Hypothalamus (tissue), 51 donors: ENCODE measurements at regions not wholly inside any gene's neighbourhood (a gene's known extent, or its start where the extent isn't known, plus 50 kb on each side); places are given as distances from the start of the nearest gene placed in this dataset.
"Not testable (repeated sequence)": the region's sequence is repeated elsewhere in the genome, so short reads cannot be mapped to it uniquely, and the experiment has no call there.

Source experiments
- DNase-seq, 51 donors: peaks; one replicate each; lab custom pipeline; 2025; lab: John Stamatoyannopoulos, UW

DNA sequence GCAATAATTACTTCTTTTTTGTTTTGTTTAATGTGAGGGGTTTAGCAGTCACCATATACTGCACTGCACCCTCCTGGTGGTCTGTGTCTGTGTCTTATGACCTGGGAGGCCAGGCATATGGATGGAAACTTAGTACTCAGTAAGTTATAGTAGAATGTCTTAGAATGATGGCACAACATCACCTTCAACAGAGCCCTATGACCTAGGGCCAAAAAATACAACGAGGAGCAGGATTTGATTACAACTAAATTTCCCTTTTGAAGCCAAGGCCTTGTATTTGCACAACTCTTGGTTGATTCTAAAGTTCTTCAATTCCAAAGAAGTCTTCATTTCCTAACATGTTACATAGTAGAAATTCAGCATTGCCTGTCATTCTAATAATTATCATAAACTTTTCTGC lies 422.1 kb upstream of the PIK3R1 start:
- DNase-seq = no peak

DNA sequence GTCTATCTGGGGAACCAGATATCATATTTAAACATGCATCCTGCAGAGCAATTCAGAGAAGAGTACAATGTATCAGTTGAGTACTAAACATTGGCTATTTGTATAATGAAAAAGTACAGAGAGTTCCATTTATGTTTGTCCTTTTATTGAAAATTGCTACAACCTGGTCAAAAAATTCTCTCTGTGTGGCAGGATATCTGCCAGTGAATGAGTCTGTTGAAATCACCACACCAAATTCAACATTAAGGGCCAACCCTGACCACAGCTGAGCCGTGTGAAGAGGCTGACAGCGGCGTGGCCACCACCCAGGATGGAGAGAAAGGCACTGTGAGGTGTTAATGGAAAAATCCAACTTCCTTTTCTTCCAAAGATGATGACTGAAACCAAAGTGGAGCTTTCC lies 422.7 kb upstream of the PIK3R1 start:
- DNase-seq = peak in 1 of 51 donors; percentile 1

DNA sequence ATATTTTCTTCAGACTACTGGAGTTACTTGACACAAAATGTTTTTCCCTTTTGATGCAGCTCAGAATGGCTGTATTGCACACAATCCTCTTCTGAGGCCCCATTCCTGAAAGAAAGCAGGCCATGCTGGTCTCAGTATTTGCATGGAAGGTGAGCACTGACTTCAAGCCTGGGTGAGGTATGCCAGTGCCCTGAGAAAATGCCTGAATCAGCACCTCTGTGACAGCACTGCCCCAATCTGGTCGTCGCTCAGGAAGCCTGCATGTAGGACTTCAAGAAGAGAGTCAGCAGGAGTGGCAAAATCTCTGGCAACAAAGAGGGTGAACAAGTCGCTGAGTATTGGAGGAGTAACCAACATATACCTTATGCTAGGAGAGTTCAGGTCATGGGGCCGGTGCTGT lies 425.2 kb upstream of the PIK3R1 start:
- DNase-seq = no peak

DNA sequence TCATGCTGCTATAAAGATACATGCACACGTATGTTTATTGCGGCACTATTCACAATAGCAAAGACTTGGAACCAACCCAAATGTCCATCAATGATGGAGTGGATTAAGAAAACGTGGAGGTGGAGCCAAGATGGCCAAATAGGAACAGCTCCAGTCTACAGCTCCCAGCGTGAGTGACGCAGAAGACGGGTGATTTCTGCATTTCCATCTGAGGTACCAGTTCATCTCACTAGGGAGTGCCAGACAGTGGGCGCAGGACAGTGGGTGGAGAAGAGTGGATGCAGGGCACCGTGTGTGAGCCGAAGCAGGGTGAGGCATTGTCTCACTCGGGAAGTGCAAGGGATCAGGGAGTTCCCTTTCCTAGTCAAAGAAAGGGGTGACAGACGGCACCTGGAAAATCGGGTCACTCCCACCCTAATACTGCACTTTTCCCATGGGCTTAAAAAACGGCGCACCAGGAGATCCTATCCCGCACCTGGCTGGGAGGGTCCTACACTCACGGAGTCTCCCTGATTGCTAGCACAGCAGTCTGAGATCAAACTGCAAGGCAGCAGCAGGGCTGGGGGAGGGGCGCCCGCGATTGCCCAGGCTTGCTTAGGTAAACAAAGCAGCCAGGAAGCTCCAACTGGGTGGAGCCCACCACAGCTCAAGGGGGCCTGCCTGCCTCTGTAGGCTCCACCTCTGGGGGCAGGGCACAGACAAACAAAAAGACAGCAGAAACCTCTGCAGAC lies 435.5 kb upstream of the PIK3R1 start:
- not testable (repeated sequence) for DNase-seq

DNA sequence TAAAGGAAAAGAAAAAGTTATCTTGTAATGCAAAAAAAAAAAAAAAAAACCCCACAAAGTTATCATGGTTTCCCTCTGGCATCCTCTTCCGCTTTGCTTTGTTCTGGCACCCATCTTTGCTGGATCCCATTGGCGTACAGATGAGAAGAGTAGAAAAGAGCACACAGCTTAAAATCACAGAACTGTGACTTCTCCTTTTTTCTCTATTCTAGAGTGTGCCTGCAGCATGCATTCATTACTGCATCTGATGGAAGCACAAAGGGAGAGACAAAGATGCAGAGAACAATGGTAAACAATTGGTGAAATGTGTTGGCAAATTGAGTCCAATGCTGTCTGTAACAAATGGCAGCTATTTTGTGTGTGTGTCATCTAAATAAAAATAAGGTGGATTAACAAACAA lies 440.8 kb upstream of the PIK3R1 start:
- DNase-seq = peak in 1 of 51 donors; percentile 5

DNA sequence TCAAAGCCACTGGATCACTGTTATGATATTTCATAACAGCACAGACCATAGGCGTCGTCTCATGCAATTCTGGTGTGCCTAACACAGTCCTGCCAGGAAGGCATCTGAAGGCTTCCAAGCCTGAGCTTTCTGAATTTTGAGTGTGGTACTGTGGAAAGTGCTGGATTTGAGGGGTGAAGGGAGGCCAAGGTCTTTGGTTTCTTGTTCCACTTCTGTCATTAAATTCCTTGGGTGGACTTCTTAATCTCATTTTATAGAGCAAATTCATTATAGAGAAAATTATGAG lies 441.3 kb upstream of the PIK3R1 start:
- peak in 2 of 51 donors; percentile 6 to 37 for DNase-seq

DNA sequence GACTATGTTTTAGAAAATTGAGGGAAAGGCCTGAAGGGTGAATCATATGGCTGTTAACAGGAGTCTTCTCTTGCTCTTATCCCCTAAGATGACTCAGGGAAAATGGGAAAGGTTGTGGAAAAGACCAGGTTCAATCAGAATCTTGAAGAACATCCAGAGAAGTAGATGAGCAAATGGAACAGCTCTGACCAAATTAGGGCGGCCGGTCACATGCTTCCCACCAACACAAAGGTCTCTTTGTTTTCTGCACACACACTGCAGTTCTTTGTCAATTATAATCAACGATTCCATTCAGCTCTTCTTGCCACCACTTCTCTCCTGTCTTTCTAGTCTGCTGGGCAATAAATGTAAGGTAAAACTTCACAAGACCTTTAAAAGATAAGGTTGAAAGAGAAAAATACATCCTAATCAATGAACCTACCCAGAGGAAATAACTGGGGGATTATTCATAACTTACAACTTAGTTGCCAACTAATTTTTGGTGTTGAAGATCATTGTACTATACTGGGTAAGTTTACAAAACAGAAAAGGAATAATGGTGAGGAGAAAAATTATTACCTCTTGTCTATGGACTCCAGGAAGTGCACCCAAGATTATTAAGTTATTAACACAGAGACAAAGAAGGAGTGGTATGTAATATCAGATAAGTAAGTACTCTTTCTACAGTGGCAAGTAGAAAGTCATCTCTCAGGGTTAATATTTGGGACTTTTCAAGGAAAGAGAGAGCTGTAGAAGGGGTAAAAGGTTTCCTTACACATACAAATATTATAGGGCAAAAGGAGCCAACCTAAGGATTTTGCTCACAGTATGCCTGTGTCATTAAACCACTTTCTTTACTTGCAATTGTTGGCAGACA lies 441.9 kb upstream of the PIK3R1 start:
- peak in 44 of 51 donors; percentile 3 to 87 (median 62) for DNase-seq

DNA sequence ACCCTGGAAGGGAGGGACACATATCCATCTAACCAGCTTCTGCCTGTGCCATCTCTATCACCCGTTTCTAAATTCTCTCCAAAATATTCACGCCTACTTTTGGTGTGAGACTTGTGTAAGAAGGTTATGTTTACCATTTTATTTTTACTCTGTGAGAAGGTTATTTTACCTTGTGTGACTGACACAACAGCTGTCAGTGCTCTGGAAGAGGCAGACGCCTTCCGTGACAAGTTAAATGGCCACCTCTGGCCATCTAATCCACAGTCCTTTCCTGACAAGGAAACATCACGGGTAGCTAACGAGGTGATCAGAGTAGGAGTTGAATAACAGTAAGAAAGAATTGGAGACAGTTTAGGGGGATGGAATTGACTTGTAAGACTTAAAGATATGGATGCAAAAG lies 443.8 kb upstream of the PIK3R1 start:
- no peak for DNase-seq

DNA sequence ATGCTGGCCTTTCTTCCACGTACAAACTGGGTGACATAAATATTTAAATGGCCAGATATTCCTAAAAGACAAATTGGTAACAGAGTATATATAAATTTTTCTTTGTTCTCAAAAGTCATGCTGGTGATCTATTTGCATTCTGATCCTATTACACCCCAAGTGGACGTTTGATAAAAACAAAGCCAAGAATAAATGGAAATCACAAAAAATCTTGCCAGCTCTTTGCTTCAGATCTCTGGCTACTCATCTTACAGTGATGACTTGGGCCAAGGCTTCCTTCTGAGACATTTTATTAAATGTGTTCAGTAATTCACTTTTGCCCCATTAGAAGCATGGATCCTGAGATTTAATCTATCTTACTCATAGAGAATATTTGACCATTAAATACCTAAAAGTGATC lies 444.3 kb upstream of the PIK3R1 start:
- DNase-seq = no peak

DNA sequence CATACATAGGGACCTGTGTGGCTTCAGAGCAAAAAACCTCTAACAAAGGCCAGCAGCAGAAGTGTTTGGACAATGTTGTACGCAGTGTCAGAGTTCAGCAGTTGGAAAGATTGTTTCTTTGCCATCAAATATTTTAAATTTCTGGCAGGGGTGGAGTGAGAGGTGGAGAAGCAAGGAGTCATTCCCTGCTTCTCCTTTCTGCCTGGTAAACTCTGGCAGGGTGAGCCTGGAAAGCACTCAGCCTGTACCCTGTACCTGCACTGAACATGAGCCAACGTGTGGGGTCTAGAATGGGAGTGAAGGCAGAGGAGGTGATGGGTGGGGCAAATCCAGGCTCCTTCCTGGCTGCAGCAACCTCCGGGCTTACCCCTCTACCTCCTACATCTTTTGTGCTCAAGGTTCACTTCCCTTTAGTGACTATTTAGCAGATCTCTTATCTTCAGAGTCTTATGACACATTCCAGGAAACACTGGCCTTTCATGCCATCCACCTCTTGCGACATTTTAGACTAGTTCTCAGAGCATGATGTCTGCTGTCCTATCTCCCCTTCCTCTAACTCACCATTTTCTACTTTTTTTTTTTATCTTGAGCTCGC lies 445.0 kb upstream of the PIK3R1 start:
- DNase-seq = no peak

DNA sequence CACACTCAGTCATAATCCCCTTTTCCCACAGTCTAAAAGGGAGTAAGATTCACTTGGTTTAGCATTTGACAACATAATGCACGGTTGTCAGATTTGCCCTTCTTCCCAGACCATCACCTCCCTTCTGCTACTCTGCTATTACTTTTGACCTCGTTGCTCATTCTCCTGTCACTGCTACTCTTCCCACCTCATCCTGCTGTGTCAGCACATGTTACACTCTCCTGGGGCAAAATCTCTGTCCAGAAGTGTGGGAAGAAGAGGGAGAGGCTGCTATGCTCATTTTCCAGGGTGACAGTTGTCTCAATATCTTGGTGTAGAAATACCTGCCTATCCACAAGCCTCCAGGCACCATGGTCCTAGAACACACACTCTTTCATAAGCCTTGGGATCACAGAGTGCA lies 449.9 kb upstream of the PIK3R1 start:
- no peak for DNase-seq

DNA sequence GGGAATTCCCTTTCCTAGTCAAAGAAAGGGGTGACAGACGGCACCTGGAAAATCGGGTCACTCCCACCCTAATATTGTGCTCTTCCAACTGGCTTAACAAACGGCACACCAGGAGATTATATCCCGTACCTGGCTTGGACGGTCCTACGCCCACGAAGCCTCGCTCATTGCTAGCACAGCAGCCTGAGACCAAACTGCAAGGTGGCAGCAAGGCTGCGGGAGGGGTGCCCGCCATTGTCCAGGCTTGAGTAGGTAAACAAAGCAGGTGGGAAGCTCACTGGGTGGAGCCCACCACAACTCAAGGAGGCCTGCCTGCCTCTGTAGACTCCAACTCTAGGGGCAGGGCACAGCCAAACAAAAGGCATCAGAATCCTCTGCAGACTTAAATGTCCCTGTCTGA lies 457.8 kb upstream of the PIK3R1 start:
- not testable (repeated sequence) for DNase-seq

DNA sequence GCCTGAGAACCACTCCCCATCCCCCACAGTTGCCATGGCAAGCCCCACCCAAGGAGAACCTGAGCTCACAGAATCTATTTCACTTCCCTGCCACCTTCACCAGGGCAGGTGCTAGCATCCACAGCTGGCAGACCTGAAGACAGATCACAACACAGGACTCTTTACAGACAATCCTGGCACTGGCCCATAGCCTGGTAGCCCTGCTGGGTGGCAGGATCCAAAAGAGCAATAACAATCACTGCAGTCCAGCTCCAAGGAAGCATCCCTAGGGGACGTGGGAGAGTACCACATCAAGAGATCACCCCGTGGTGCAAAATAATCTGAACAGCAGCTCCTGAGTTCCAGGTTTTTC lies 463.2 kb upstream of the PIK3R1 start:
- no peak for DNase-seq

DNA sequence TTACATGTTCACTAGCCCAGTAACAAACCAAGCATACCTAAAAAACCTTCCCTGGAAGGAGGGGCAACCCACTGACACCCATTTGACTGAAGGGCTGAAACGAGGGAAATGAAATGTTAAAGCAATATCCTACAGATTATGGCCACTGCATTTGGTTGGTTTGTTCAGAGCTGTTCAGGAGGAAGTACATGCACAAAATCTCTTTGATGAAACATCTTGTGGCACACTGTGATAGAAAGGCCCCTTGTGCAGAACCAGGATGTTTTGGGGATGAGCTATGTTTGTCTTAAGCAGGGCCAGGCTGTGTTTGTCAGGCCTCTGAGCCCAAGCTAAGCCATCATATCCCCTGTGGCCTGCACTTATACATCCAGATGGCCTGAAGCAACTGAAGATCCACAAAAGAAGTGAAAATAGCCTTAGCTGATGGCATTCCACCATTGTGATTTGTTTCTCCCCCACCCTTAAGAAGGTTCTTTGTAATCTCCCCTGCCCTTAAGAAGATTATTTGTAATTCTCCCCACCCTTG lies 467.3 kb upstream of the PIK3R1 start:
- no peak for DNase-seq

DNA sequence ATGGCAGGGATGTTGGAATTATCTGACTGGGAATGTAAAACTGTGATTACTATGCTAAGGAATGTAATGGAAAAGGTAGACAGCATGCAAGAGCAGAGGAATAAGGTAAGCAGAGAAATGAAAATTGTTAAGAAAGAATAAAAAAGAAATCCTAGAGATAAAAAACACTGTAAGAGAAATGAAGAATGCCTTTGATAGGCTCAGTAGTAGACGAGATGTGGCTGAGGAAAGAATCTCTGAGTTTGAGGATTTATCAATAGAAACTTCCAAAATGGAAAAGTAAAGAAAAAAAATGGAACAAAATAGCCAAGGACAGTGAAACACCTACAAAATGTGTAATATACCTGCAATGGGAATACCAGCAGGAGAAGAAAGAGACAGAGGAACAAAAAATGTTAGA lies 468.5 kb upstream of the PIK3R1 start:
- no peak for DNase-seq

DNA sequence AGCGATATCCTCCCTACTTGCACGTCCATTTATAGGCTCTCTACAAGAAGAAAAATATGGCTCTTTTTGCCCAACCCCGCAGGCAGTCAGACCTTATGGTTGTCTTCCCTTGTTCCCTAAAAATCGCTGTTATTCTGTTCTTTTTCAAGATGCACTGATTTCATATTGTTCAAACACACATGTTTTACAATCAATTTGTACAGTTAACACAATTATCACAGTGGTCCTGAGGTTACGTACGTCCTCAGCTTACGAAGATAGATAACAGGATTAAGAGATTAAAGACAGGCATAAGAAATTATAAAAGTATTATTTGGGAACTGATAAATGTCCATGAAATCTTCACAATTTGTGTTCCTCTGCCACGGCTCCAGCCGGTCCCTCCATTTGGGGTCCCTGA lies 468.9 kb upstream of the PIK3R1 start:
- not testable (repeated sequence) for DNase-seq

DNA sequence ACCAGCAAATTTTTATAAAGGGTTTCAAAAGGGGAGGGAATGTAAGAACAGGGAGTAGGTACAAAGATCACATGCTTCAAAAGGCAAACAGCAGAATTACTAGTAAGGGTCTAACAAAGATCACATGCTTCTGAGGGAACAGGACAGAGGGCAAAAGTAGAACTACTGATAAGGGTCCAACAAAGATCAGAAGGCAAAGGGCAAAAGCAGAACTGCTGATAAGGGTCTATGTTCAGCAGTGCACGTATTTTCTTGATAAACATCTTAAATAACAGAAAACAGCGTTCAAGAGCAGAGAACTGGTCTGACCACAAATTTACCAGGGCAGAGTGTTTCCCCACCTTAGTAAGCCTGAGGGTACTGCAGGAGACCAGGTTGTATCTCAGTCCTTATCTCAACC lies 469.5 kb upstream of the PIK3R1 start:
- DNase-seq = no peak

DNA sequence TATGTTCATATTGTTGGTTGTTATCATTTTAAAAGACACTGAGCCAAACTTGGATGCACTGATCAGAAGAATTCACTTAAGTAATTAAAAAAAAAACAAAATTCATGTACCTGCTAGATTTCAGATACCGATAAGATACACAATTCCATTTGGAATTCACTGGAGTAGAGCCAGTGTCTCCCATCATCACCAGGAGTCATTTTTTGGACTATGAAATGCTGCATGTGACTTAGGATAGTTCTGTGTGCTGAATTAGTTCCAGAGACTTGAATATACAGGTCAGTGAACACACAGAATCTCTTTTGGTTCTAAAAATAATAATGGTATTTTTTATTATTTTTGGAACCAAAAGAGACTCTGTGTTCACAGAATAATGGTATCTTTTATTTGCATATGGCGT lies 482.6 kb upstream of the PIK3R1 start:
- no peak for DNase-seq

DNA sequence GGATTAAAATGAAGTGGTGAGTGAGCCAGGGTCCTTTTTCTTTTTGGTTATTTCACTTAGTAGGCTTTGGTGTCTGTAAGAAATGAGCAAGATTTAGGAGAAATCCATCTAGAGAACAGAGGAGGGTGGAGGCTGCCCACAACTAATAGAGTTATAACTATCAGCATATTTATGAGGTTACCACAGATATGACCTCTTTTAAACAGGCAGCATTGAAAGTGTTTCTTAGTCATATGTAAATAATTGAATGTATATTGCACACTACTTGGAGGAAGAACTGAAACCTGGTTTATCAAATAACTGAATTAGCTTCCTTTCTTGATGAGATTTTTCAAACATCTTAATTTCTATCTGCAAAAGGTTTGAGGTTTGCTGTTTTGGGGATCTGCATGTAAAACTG lies 483.1 kb upstream of the PIK3R1 start:
- no peak for DNase-seq

DNA sequence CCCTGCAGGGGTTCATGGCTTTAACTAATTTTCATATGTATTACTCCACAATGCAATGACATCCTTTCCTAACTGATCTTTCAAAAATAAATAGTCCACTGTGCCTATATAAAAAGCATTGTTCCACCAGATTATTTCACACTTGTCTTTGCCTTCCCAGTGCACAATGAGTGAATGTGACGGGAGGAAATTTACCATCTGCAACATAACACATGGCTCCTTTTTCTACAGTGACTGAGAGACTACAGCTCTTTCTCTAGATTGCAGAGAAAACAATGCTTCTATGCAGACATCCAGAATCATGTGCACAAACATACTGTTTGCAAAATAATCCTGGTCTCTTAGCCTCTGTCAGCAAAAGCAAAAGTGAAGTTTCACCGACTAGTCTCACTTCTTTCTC lies 483.7 kb upstream of the PIK3R1 start:
- peak in 6 of 51 donors; percentile 6 to 77 (median 42) for DNase-seq

DNA sequence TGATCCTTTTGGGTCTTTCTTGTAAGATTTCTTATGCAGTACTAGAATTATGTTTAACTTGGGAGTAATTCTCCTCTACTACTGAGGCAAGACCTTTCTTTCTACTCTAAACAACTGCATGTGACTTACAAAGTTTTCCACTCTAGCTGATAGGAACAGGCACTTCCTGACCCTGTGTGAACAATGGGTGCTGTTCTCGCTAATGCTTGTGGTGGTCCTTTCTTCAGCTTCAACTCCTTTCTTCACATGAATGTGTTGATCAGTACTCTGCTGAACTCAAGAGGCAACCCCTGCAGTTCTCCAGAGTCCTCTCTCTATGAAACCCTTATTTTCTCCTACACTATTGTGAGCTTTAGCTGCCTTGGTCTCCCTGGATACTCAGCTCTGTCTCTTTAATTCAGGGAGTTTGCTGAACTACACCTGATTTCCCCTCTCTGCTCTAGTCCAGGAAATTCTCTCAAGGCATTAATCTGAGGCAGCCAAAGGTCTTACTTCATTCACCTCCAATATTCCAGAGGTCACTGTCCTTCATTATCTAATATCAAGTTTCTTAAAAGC lies 484.6 kb upstream of the PIK3R1 start:
- peak in 1 of 51 donors; percentile 2 for DNase-seq
